Kidney (tissue), 13 donors: ENCODE measurements at regions not wholly inside any gene's neighbourhood (a gene's known extent, or its start where the extent isn't known, plus 50 kb on each side); places are given as distances from the start of the nearest gene placed in this dataset.

ENCODE experiments used
- DNase-seq, 5 donors: peaks; one replicate each; pipeline ENCODE4 v3.0.0-alpha.2; 2013 to 2020
- FAIRE-seq: peaks from 2 replicates; lab custom pipeline; 2012; peaks lifted over from hg19 to GRCh38; lab: Jason Lieb, UNC
- H3K27ac ChIP-seq, 2 donors: one replicate each; pipeline ENCODE4 v1.7.0; 2013; ENCODE audit warnings: low read depth in 2 of 2, low read length in 2 of 2, inconsistent platforms in 1 of 2
- H3K27me3 ChIP-seq: one replicate; pipeline ENCODE4 v1.7.1; 2013; ENCODE audit warnings: low read length, inconsistent platforms; ENCODE audit not compliant: control insufficient read depth, insufficient read depth
- H3K36me3 ChIP-seq, 3 donors: one replicate each; pipeline versions ENCODE4 v1.7.0 to v1.7.1; 2013; ENCODE audit warnings: low read length in 3 of 3, control low read depth in 1 of 3, inconsistent platforms in 1 of 3; ENCODE audit not compliant: insufficient read depth in 3 of 3, control insufficient read depth in 2 of 3
- H3K4me1 ChIP-seq, 3 donors: one replicate each; pipeline versions ENCODE4 v1.7.0 to v1.7.1; 2013; ENCODE audit warnings: low read length in 3 of 3, inconsistent platforms in 1 of 3, low read depth in 1 of 3; ENCODE audit not compliant: control insufficient read depth in 2 of 3, insufficient read depth in 2 of 3
- H3K4me3 ChIP-seq, 3 donors: one replicate each; pipeline versions ENCODE4 v1.7.0 to v1.8.1; 2013; ENCODE audit warnings: low read length in 3 of 3, control low read depth in 1 of 3, inconsistent platforms in 1 of 3
- H3K9ac ChIP-seq, 3 donors: one replicate each; pipeline versions ENCODE4 v1.7.0 to v1.7.1; 2013; ENCODE audit warnings: low read length in 3 of 3, control low read depth in 1 of 3, inconsistent platforms in 1 of 3
- H3K9me3 ChIP-seq, 3 donors: one replicate each; pipeline versions ENCODE4 v1.7.0 to v1.7.1; 2013; ENCODE audit warnings: low read length in 3 of 3, control low read depth in 1 of 3, inconsistent platforms in 1 of 3; ENCODE audit not compliant: control insufficient read depth in 2 of 3, insufficient read depth in 1 of 3
- CTCF ChIP-seq: IDR thresholded peaks from 3 replicates; pipeline ENCODE4 v1.5.1; 2012; ENCODE audit warnings: mild to moderate bottlenecking, moderate library complexity, borderline replicate concordance; ENCODE audit not compliant: insufficient read depth; ENCODE audit errors: extremely low read depth
- intact Hi-C: fragments of 100-400 bp; cut with DNase I; formaldehyde crosslinking; loops from one replicate; pipeline ENCODE4 v1.11.1; 2022
- donor health status: control.
- donor health status: control.
- donor health status: control.
- donor health status: control.
- donor health status: control.
- donor health status: DM: yes; HTN: yes; CAD: no.
- donor health status: Normal renal cell carcinoma (clear cell type).

- H3K27ac ChIP-seq = no peak overlapping the region
- TF ChIP-seq CTCF = no peak
- no peak overlapping the region for H3K4me3 ChIP-seq
- DNase-seq = no peak
- no peaks in the 10 kb centered on the region for H3K9me3 ChIP-seq
- H3K36me3 ChIP-seq = no peaks in the 10 kb centered on the region
- FAIRE-seq = no peak
- intact Hi-C loops = no loop called here
- no peaks in the 10 kb centered on the region for H3K4me1 ChIP-seq
- no peaks in the 10 kb centered on the region for H3K27me3 ChIP-seq
- no peak overlapping the region for H3K9ac ChIP-seq
Measured at GRCh38 chr4:120613778-120614177, 308.7 kb downstream of the PRDM5 start.

GRCh38 chr4:120611092-120611491 is 311.4 kb downstream of the PRDM5 start:
- intact Hi-C loops = no loop called here
- TF ChIP-seq CTCF = no peak
- H3K36me3 ChIP-seq = no peaks in the 10 kb centered on the region
- H3K4me1 ChIP-seq = no peaks in the 10 kb centered on the region
- no peak for FAIRE-seq
- DNase-seq = no peak
- H3K4me3 ChIP-seq = no peak overlapping the region
- no peak overlapping the region for H3K27ac ChIP-seq
- no peaks in the 10 kb centered on the region for H3K27me3 ChIP-seq
- H3K9ac ChIP-seq = no peak overlapping the region
- H3K9me3 ChIP-seq = peaks cover 0 to 4% (median 0%) of the 10 kb centered on the region in 3 donors

GRCh38 chr4:120591038-120591437 is 331.5 kb downstream of the PRDM5 start:
- no peaks in the 10 kb centered on the region for H3K9me3 ChIP-seq
- no peak for TF ChIP-seq CTCF
- H3K4me1 ChIP-seq = no peaks in the 10 kb centered on the region
- no peaks in the 10 kb centered on the region for H3K27me3 ChIP-seq
- no peaks in the 10 kb centered on the region for H3K36me3 ChIP-seq
- FAIRE-seq (no peak), DNase-seq (no peak)
- intact Hi-C loops = no loop called here
- H3K27ac ChIP-seq = no peak overlapping the region
- H3K9ac ChIP-seq = no peak overlapping the region
- H3K4me3 ChIP-seq = no peak overlapping the region

GRCh38 chr4:120589787-120590186 is 332.7 kb downstream of the PRDM5 start:
- Histone ChIP-seq H3K36me3 (no peaks in the 10 kb centered on the region), H3K9ac (no peak overlapping the region), H3K4me1 (no peaks in the 10 kb centered on the region), H3K27ac (no peak overlapping the region), H3K4me3 (no peak overlapping the region), H3K27me3 (no peaks in the 10 kb centered on the region), H3K9me3 (no peaks in the 10 kb centered on the region)
- no peak for TF ChIP-seq CTCF
- intact Hi-C loops = no loop called here
- DNase-seq (no peak), FAIRE-seq (no peak)
